Skin epidermis (tissue), 12 donors: ENCODE measurements at regions not wholly inside any gene's neighbourhood (a gene's known extent, or its start where the extent isn't known, plus 50 kb on each side); places are given as distances from the start of the nearest gene placed in this dataset.
"Not testable (repeated sequence)": the region's sequence is repeated elsewhere in the genome, so short reads cannot be mapped to it uniquely, and the experiment has no call there.

ENCODE experiments used
- H3K27ac ChIP-seq, 21 experiments: fragments of 200-600 bp; sonication (generic) in 11 of 21; one replicate each; pipeline ENCODE4 v1.5.0; 2020; ENCODE audit warnings: mild to moderate bottlenecking in 3 of 21, inconsistent platforms in 2 of 21, moderate library complexity in 2 of 21
- H3K4me3 ChIP-seq, 7 experiments: fragments of 200-600 bp; sonication (generic) in 2 of 7; one replicate each; pipeline ENCODE4 v1.5.0; 2020; ENCODE audit warnings: inconsistent platforms in 2 of 7, mild to moderate bottlenecking in 2 of 7, moderate library complexity in 1 of 7

DNA sequence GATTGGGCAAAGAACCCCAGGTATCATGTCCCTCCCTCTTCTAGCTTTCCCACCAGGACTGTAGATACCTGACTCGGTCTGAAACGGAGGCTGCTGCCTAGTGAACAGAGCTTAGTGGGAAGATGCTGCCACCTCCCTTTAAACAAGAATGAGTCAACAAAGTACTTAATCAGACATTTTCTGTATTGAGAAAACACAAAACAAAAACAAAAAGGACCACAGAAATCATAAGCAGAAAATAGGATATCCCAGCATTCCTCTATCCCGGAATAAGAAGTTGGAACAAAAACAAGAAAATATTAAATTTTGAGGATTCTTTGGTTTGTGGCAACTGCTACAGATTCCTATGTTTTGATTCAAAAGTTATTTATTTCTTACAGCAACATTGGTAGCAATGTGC, 51.7 kb upstream of the COL8A1 start:
- Histone ChIP-seq H3K27ac (peak overlapping the region in 1 of 21 experiments; percentile 22), H3K4me3 (no peak overlapping the region)

DNA sequence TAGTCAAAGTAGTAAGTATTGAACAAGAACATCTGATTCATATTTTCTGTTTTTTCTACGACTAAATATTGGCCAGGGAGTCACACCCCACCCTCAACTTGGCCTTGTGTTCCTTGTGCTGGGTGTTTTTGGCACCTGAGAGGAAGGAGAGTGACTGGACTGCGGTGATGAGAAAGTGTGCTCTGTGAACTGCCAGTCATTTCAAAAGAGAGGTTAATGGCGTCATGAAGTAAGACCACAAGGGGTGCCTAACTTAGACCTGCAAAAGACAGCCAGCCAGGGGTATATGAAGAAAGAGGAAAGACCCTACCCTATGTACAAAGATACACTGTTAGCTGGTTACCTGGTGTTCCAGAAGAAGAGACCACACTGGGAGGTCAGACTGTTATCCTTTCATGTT, 58.4 kb upstream of the COL8A1 start:
- Histone ChIP-seq H3K4me3 (no peak overlapping the region), H3K27ac (no peak overlapping the region)

DNA sequence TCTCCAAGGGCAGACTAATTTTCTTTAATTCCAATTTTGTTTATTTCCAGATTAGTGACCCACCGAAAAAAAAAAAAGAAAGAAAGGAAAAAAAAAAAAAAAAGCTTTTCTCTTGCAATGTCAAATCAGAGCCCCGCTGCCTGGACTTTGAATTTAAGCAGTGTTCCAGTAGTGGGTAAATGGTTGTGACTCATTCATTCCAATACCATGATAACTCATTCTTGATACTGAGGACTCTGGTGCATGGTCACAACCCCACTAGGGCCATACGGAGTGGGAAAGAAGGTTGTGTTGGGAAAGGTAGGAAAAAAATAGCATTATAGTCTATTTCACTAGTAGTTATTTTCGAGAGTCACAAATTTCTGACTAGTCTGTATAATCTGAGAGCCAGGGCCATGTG, 59.1 kb upstream of the COL8A1 start:
- H3K27ac ChIP-seq: no peak overlapping the region
- H3K4me3 ChIP-seq: no peak overlapping the region

- Histone ChIP-seq H3K27ac (no peak overlapping the region), H3K4me3 (no peak overlapping the region)
Observed at GRCh38 chr3:99578339-99578970, 59.9 kb upstream of the COL8A1 start.

DNA sequence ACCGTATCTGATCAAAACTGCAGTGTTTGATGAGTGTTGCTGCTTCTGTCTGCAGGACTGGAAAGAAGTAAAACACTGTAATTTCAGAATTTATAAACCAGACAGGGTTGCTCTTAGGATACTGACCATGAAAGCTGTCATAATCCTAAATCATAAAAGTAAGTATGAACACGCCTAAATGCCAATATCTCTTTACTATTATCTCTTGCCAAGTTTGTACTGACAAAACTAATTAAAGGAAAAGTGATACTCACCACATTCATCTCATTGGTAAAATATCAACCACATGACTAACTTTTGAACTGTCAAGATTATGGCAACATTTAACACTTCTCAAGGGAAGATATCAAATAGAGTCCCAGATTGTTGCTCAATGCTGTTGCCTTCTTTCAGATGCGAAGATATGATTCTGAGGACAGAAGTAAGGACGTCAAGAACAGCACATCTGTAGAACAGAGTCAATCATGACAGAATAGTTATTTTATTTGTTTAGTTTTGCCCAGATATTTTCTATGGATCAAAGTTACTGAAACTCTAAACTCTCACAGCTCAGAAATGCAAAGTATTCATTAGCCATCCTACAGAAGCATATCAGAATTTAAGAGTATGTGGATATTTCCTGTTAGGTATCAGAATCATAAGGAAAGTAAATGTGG, 61.4 kb upstream of the COL8A1 start:
- peak overlapping the region in 1 of 21 experiments; percentile 9 for H3K27ac ChIP-seq
- H3K4me3 ChIP-seq: no peak overlapping the region

- no peak overlapping the region for H3K4me3 ChIP-seq
- no peak overlapping the region for H3K27ac ChIP-seq
Observed at GRCh38 chr3:99575683-99576082, 62.7 kb upstream of the COL8A1 start.

GRCh38 chr3:99570061-99570460, 68.3 kb upstream of the COL8A1 start:
- Histone ChIP-seq H3K27ac (no peak overlapping the region), H3K4me3 (no peak overlapping the region)

GRCh38 chr3:99568663-99569335, 69.6 kb upstream of the COL8A1 start:
- Histone ChIP-seq H3K4me3 (no peak overlapping the region), H3K27ac (no peak overlapping the region)

- Histone ChIP-seq H3K27ac (no peak overlapping the region), H3K4me3 (no peak overlapping the region)
Observed at GRCh38 chr3:99565331-99565730, 73.1 kb upstream of the COL8A1 start.

DNA sequence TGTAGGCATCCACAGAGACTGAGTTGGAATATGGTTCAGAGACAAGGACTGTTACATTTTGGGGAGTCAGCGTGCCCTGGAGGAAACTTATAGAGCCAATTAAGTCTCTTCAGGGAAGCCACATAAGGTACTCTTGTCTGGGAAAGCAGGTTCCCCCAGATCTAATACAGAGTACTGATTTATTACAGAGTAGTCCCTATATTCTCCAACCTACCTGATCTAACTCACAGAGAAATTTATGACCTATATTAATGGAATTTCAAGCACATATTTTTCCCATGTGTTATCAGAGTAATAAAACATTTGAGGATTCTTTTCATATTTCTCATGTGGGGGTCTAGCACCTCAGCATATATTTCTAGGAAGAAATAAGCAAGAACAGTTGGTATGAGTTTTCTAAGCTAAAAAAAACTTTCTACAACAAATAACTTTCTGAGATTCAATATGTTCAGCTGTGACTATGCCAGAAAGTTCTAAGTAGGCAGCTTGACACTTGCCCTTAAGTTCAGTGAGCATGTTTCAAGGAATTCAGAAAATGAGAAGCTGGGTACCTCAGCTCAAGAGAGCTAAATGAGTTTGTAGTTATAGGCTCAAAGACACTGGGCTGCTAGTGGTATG, 75.3 kb upstream of the COL8A1 start:
- no peak overlapping the region for H3K4me3 ChIP-seq
- H3K27ac ChIP-seq: no peak overlapping the region

- Histone ChIP-seq H3K27ac (no peak overlapping the region), H3K4me3 (no peak overlapping the region)
Observed at GRCh38 chr3:99562138-99562537, 76.3 kb upstream of the COL8A1 start.

GRCh38 chr3:99561056-99561455, 77.3 kb upstream of the COL8A1 start:
- no peak overlapping the region for H3K4me3 ChIP-seq
- no peak overlapping the region for H3K27ac ChIP-seq

GRCh38 chr3:99559196-99559595, 79.2 kb upstream of the COL8A1 start:
- H3K27ac ChIP-seq: no peak overlapping the region
- H3K4me3 ChIP-seq: no peak overlapping the region

DNA sequence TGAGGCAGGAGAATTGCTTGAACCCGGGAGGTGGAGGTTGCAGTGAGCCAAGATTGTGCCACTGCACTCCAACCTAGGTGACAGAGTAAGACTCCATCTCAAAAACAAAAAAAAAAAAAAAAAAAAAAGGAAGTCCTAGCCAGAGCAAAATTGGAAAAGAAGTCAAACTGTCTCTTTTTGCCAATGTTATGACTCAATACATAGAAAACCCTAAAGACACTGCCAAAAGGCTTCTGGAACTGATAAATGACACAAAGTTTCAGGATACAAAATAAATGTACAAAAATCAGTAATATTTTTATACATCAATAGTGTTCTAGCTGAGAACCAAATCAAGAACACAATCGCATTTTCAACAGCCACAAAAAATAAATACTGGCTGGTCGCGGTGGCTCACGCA, 82.5 kb upstream of the COL8A1 start:
- not testable (repeated sequence) for H3K27ac ChIP-seq, H3K4me3 ChIP-seq

GRCh38 chr3:99551520-99551919, 86.9 kb upstream of the COL8A1 start:
- H3K27ac ChIP-seq: no peak overlapping the region
- no peak overlapping the region for H3K4me3 ChIP-seq

DNA sequence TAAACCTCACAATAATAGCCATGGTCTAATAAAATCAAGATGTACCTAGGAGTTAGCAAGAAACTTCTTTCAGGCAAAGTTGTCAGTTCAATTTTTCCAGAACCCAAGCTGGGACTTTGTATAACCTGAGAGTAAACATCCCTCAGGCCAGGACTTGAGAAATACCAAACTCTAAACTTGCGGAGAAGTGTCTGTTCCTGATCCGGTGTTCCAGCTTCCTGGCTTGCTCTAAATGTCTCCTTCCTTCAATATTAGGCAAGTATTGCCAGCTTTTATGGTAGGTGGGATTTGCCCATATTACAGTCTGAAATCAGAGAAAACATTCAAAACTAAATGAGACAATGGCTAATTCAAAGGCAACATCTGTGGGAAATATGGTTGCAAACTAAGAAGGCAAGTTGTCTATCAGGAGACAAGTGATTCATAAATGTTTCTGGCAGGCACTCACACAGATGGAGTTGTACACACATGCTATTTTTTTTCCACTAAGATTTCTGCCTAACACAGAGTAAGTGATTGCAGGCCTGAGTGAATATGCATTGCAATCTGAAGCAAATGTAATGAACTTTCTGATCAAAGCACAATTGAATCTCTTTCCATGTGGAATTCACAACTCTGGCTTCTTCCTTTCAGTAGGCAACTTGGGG, 88.3 kb upstream of the COL8A1 start:
- Histone ChIP-seq H3K27ac (peak overlapping the region in 3 of 21 experiments; percentile 3 to 55 (median 8)), H3K4me3 (no peak overlapping the region)

GRCh38 chr3:99549220-99549619, 89.2 kb upstream of the COL8A1 start:
- Histone ChIP-seq H3K27ac (peak overlapping the region in 2 of 21 experiments; percentile 3 to 55), H3K4me3 (no peak overlapping the region)

DNA sequence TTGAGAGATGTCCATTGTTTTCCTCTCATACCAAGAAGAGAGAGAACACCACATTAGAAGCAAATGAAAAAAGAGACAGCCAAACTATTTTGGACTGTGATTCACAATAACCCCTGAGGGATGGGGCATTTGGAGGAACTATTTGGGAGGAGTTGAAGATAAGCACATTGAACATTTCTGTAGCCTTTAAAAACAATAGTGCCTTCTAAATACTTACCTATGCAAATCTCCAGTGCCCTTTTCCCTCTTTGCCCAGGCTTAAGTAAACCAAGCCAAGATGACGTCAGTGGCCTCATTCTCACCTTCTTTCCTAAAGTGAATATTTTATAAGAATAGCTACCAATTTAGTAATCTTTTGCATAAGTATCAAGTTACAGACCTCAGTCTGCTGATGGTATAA, 89.7 kb upstream of the COL8A1 start:
- H3K4me3 ChIP-seq: no peak overlapping the region
- no peak overlapping the region for H3K27ac ChIP-seq

GRCh38 chr3:99545941-99546580, 92.3 kb upstream of the COL8A1 start:
- H3K27ac ChIP-seq: peak overlapping the region in 5 of 21 experiments; percentile 3 to 55 (median 26)
- no peak overlapping the region for H3K4me3 ChIP-seq

GRCh38 chr3:99544786-99545281, 93.6 kb upstream of the COL8A1 start:
- no peak overlapping the region for H3K4me3 ChIP-seq
- no peak overlapping the region for H3K27ac ChIP-seq
